ENCODE measurements at regions not wholly inside any gene's neighbourhood (a gene's known extent, or its start where the extent isn't known, plus 50 kb on each side); places are given as distances from the start of the nearest gene placed in this dataset.

DNA sequence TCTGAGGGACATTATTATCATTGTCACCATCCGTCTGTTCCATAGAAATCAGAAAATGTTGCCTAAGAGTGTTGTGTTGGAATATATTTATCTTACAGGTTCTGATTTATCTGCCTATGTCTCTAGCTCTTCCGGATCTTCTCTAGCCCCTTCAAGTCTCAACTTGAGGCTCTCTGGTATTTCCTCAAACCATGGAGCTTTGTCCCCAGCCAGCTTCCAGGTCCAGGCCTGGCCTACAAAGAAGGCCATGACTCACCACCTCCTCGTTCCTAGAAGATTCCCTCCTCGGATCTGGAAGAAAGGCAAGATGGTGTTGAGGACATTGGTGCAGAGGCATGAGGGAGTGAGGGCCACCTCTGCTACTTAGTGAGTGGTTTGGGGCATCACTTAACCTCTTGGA, 122.1 kb upstream of the TRIB2 start:
- no peak for DNase-seq (ENCODE audit: extremely low read depth in 1 of 2, low read depth in 1 of 2)

GRCh38 chr2:12596771-12597170, 120.0 kb upstream of the TRIB2 start:
- no peak for DNase-seq (ENCODE audit: extremely low read depth in 1 of 2, low read depth in 1 of 2)

DNA sequence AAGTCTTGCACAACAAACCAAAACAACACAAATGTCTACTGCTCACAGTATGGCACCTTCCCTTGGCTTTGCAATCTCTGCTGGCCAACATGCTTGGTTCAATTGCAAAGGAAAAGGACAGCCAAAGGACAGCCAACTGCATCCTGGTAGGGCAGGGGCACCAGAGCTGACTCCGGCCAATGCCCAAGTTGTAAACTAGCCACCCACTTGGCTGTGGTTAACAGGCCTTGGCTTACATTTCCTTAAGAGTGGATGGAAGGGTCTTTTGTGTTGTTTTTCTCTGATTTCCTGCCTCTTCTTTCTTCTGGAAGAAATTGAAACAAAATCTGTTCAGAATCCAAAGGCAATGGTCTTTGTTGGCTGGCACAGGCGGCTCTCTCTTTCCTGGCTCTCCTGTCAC, 119.1 kb upstream of the TRIB2 start:
- no peak for DNase-seq (ENCODE audit: extremely low read depth in 1 of 2, low read depth in 1 of 2)

- no peak for DNase-seq (ENCODE audit: extremely low read depth in 1 of 2, low read depth in 1 of 2)
Observed at GRCh38 chr2:12602661-12603060, 114.1 kb upstream of the TRIB2 start.

- no peak for DNase-seq (ENCODE audit: extremely low read depth in 1 of 2, low read depth in 1 of 2)
Observed at GRCh38 chr2:12603781-12604295, 112.9 kb upstream of the TRIB2 start.

DNA sequence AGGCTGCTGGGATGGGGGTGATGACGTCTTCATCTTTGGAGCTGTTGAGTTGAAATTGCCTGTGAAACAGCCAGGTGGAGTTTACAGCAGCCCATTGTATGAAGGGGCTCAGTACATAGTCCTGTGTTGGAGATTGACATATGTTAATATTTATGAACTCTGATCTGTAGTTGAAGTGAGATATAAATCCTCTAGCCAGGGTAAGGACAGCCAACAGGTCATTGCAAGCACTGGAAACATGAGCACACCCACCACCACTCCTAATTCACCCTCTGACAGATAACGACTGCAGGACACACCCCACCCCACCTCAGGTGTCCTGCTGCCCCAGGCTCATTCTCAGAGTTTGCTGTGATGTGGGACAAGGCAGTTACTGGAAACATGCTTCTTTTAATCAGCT, 112.4 kb upstream of the TRIB2 start:
- no peak for DNase-seq (ENCODE audit: extremely low read depth in 1 of 2, low read depth in 1 of 2)

- DNase-seq (ENCODE audit: extremely low read depth in 1 of 2, low read depth in 1 of 2): no peak
Observed at GRCh38 chr2:12605366-12605765, 111.4 kb upstream of the TRIB2 start.

- no peak for DNase-seq (ENCODE audit: extremely low read depth in 1 of 2, low read depth in 1 of 2)
Observed at GRCh38 chr2:12605936-12606335, 110.8 kb upstream of the TRIB2 start.

DNA sequence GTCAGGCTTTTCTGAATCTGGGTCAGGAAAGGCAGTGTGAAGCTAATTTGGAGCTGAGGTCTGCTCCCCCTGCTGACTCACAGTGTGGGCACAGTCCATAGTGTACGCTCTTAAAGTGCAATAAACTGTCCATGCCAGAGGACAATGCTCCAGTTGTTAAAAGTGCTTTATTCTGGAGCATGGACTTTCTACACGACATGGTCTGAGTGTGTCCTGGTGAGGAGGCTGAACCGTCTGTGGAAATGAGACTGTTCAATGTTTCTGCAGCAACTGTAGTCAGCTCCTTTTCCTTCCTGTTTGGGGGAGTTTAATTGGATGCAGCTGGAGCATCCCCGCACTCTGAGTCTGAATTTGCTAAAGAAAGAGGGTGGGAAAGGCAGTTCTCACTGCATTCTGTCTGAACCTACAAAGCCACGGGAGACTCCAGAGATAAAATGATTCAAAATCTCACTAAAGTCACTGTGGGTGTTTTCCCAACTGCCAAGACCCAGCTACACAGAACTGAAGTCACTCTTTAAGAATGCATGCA, 110.2 kb upstream of the TRIB2 start:
- DNase-seq (ENCODE audit: extremely low read depth in 1 of 2, low read depth in 1 of 2): no peak

DNA sequence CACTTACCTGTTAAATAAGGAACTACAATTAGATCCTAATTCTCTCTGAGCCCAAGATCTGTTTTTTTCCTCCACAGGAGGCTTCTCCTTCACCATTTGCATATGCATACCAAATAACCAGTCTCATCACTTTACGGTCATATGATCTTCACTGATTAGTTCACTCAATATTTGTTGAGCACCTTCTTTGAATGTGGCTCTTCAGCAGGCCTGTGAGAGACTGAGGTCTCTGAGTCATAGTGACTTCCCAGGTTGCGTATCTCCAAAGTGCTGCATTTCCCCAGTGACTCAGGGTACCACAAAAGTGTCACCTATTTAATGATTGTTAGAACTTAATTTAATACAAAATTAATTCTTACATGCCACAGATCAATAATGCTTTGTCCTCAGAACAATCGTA, 108.8 kb upstream of the TRIB2 start:
- peak in 1 of 2 donors; percentile 3 for DNase-seq (ENCODE audit: extremely low read depth in 1 of 2, low read depth in 1 of 2)

DNA sequence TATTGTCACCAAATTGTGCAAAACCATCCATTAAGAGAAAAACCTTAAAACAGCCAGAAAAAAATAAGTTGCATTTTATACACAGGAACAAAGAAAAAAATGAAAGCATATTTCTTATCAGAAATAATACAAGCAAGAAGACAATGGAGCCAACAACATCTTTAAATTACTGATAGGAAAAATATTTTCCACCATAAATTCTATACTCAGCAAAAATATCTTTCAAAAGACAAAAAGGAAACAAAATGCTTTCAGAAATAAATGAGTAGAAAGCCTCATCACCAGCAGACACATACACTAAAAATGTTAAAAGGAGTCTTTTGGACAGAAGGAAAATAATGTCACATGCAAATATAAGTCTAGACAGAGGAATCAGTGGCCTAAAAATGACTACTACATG, 106.4 kb upstream of the TRIB2 start:
- no peak for DNase-seq (ENCODE audit: extremely low read depth in 1 of 2, low read depth in 1 of 2)

GRCh38 chr2:12612168-12612567, 104.6 kb upstream of the TRIB2 start:
- no peak for DNase-seq (ENCODE audit: extremely low read depth in 1 of 2, low read depth in 1 of 2)

DNA sequence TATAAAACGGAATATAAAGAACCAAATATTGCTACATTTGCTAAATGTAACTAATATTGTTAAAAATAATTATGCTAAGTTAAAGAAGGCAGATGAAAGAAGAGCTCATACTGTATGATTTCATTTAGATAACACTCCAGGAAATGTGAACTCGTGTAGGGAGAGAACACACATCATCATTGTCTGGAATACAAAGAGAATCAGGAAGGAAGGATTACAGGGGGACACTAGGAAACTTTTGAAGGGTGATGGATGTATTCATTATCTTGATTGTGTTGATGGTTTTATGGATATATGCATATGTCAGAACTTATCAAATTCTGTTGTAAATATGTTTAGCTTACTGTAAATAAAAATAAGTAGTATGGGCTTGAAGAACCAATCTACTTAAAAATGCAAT, 104.1 kb upstream of the TRIB2 start:
- DNase-seq (ENCODE audit: extremely low read depth in 1 of 2, low read depth in 1 of 2): no peak

DNA sequence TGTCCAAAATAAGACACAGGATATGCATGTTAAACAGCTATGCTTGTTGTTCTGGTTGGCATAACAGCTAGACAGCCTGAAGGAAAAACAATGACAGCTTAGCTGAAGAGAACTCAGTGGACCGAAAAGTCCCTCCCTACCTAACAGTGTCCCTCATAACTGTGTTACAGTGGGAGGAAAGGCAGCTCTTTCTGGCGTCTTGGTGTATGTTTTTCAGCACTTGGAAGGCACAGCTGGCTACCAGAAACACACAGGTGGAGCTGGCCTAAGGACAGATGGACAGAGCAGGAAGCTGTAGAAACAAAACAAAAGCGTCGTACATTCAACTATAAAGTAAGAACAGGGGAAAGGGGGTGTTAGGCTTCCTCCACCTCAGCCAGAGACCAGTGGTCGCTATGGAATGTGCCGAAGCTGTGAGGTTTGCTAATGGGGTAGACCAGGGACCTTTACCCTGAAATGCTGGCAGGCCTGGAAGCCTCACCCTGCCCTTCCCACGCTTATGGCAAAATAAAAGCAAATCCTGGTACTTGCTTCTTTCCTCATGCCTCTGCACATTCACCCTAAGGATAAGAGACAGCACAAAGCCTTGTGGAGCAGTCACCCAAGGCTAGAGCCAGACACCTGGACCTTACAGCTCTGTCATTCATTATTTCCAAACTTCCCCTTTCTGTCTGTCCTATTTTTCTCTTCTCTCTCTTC, 103.5 kb upstream of the TRIB2 start:
- DNase-seq (ENCODE audit: extremely low read depth in 1 of 2, low read depth in 1 of 2): no peak

- DNase-seq (ENCODE audit: extremely low read depth in 1 of 2, low read depth in 1 of 2): no peak
Observed at GRCh38 chr2:12615509-12615908, 101.2 kb upstream of the TRIB2 start.

- DNase-seq (ENCODE audit: extremely low read depth in 1 of 2, low read depth in 1 of 2): no peak
Observed at GRCh38 chr2:12616456-12617156, 100.1 kb upstream of the TRIB2 start.

DNA sequence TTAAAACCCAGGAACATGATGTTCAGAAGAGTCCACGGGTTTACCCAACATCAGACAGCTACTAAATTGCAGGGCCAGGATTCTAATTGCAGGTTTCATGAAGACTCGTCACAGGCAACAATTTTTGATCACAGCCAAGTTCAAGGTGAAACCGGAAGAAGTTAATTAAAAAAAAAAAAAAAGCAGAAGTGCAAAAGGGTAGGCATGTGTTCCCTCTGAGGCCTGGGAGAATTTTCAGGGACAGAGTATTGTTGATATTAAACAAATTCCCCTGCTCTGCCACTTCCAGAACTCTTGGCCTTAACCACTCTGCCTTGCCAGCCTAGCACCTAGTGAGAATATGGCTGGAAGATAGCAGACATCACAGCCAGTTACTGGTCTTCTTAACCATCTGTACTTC, 99.4 kb upstream of the TRIB2 start:
- no peak for DNase-seq (ENCODE audit: extremely low read depth in 1 of 2, low read depth in 1 of 2)

DNA sequence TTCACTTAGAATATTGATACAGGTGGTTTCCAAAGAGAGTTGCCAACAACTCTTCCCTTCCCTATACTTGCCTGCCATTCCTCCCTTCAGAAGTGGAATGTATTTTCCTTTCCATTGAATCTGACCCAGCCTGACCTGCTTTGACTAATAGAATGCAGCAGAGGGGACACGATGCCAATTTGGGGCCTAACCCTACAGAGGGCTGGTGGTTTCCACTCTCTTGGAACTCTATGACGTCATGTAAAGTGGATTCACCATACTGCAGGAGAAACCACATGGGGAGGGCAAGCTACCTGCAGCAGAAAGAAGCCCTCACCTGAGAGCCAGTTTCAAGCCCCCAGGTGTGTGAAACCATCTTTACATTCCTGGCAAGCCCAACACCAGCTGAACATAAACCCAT, 98.9 kb upstream of the TRIB2 start:
- DNase-seq (ENCODE audit: extremely low read depth in 1 of 2, low read depth in 1 of 2): no peak

DNA sequence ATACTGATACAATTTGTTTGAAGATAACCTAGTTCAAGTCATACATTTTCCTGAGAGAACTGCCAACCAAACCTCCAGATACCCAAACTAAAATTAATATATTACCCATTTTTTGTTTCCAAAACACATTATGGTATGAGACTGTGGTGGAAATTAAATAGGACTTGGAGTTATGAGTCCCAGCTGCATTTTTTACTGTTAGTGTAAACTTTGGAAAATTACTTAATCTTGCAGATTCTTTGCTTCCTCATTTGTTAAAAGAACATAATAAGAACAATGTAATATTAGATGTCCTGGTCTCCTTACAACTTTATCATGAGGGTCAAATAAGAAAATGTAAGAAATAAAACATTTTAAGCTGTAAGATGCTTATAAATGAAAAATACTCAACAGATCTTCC, 98.2 kb upstream of the TRIB2 start:
- no peak for DNase-seq (ENCODE audit: extremely low read depth in 1 of 2, low read depth in 1 of 2)

GRCh38 chr2:12619975-12620374, 96.8 kb upstream of the TRIB2 start:
- peak in 1 of 2 donors; percentile 4 for DNase-seq (ENCODE audit: extremely low read depth in 1 of 2, low read depth in 1 of 2)

DNA sequence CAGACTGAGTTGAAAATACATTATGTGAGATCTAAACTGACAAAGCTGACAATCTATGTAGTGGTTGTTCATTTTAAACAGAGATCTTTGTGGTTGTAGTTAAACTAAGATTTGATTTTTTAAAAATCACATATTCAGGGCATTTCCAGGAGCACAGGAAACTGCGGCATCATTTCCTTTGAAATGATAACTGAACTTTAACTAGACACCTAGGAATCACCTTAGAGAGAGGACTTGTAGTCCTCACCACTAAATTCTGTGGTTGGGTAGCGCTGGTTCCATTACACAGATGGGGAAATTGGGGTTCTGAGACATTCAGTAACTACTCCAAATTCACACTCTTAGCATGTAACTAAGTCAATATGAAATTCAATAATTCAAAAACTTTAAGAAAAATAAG, 96.0 kb upstream of the TRIB2 start:
- DNase-seq (ENCODE audit: extremely low read depth in 1 of 2, low read depth in 1 of 2): no peak

GRCh38 chr2:12623051-12623450, 93.7 kb upstream of the TRIB2 start:
- DNase-seq (ENCODE audit: extremely low read depth in 1 of 2, low read depth in 1 of 2): no peak

Measured in stimulated activated CD8-positive, alpha-beta memory T cell treated with anti-CD3 and anti-CD28 coated beads, Interleukin-7, amount 100 ng/mL, for 48 hours (primary cell).